CD4-positive, alpha-beta T cell treated with Interleukin-17A for 1 hour (primary cell): ENCODE measurements at regions not wholly inside any gene's neighbourhood (a gene's known extent, or its start where the extent isn't known, plus 50 kb on each side); places are given as distances from the start of the nearest gene placed in this dataset.
"Not testable (repeated sequence)": the region's sequence is repeated elsewhere in the genome, so short reads cannot be mapped to it uniquely, and the experiment has no call there.

Experiments used
- DNase-seq: peaks from one replicate; pipeline ENCODE4 v3.0.0-alpha.2; 2020

DNA sequence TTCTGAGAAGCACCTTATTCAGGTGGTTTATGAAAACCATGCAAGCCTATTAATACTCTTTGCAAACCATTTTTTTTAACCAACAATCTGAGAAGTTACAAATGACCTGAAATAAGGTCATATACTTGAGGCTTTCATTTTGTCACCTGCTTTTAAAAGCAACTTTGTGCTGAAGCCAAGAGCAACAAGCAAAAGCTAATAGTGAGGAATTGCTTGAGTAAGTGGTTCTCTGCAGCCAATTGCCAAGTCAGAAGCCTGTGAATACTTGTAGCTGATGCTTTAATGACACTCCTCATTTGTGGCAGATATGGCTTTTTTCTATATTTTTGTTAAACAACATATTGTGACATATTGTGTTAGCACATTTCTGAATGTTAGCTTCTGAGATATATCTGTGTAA is 126.7 kb upstream of the ZNF608 start:
- no peak for DNase-seq

DNA sequence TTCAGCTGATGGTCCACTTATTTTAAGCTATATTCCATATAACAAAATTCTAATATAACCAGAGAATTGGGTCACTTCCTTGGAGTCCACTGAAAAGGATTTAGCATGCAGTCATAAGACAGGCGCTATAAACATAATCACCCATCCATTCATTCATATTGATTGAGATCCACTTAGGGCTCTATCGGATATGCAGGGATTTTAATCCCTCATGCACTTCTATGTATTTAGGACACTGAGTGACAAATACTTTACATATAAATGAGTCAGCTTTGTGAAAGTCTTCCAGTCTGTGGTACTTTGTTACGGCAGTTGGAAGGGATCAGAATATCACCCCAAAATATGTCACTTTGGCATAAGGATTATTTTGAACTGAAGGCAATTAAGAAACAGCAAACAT is 127.3 kb upstream of the ZNF608 start:
- DNase-seq: no peak

DNA sequence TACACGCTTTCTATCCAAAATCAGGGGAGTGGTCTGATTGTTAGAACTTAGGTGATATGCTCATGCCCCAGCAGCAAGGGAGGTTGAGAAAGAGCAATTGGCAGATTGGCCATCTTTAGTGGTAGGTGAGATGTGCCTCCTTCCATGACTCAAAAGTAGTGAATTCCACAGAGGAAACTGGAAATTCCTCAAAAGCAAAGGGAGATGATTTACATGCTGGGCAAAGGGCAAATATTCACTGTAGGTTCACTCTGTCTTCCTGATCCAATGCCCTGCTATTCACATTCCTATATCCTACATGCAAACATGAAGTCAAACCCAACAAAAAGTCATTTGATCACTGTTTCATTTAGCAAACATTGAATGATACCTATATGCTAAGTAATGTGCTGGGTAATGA is 130.1 kb upstream of the ZNF608 start:
- no peak for DNase-seq

- DNase-seq: no peak
Measured at GRCh38 chr5:124876983-124877382, 130.5 kb upstream of the ZNF608 start.

- DNase-seq: no peak
Measured at GRCh38 chr5:124877501-124878146, 131.2 kb upstream of the ZNF608 start.

DNA sequence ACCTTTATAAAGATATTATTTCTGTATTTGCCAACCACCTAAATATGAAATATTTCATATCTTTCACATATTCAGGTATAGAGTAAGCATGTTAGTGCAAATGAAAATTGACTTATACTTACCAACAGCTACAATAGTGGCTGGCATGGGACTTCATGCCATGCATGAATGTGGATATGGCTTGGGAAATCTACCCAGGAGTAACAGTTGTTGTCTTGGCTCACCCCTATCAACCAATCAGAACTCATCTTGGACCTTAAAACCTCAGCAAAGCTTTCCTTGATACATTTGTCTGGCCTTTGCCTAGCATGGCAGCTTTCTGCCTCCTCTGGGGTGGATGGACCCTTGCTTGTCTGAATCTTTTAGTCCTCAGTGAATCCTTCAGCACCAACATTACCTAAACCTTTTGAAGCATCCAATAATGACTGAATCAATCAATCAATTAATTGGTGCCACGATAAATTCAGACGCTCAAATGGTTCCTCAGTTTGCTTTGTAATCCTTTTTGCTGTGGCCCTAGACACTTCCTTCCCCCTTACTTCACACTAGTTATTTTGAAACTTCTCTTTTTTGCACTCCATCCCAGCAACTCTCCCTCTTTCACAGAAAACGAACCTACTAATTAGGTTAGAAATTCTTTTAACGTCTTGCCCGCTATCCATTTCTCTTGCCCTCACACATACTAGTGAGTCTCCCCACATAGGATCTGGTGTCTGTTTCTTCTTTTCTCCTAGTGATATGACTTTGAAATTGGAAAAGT is 132.3 kb upstream of the ZNF608 start:
- no peak for DNase-seq

GRCh38 chr5:124880903-124881697 is 134.7 kb upstream of the ZNF608 start:
- no peak for DNase-seq

- no peak for DNase-seq
Measured at GRCh38 chr5:124883681-124884080, 137.2 kb upstream of the ZNF608 start.

- no peak for DNase-seq
Measured at GRCh38 chr5:124884114-124884513, 137.7 kb upstream of the ZNF608 start.

DNA sequence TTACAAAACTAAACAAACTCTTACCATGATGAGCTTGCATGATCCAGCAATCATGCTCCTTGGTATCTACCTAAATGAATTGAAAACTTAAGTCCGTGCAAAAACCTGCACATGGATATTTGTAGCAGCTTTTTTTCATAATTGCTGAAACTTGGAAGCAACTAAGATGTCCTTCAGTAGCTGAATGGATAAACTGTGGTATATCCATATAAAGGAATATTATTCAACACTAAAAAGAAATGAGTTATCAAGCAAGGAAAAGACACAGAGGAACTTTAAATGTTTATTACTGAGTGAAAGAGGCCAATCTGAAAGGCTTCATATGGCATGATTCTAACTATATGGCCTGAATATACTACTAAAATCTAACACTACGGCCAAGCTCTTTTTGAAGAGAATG is 139.1 kb upstream of the ZNF608 start:
- DNase-seq: no peak

- DNase-seq: no peak
Measured at GRCh38 chr5:124887223-124887622, 140.8 kb upstream of the ZNF608 start.

DNA sequence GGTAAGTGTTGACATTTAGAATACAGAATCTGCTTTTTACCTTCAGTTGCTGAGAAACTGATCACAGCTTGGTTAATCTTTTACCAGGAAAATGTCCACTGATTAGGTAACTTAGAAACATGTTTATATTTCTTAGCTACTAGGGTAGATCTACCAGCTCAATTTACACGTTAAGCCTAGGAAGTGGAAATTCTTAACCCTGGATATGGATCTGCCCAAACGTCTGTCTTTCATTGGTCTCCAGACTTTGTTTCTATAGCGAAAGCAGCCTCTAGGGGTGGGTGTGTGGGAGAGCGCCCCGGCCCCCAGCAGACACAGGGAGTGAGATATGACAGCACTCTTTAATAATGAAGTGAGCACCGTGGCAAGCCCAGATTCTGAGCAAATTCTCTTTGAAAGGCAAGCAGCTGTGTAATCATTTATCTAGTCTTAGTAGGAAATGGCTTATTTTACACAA is 141.6 kb upstream of the ZNF608 start:
- no peak for DNase-seq

- DNase-seq: no peak
Measured at GRCh38 chr5:124888622-124889485, 142.4 kb upstream of the ZNF608 start.

GRCh38 chr5:124889486-124889825 is 143.0 kb upstream of the ZNF608 start:
- DNase-seq: no peak

DNA sequence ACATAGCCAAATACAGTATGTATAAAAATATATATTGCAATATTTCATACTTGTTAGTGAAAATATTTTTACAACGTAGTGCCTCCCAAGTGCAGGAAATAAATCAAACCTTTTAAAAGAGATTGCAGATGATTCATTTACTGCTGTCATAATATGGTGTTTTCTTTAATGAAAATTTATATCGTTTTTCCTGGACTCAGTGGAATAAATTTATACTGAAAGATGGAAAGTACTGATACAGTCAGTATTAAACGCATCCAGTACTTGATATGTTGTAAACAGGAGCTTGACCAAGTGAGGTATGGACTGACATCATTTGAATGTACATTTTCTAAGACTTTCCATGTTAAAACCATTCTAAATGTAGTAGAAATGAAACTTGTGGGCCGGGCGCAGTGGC is 143.4 kb upstream of the ZNF608 start:
- DNase-seq: no peak

DNA sequence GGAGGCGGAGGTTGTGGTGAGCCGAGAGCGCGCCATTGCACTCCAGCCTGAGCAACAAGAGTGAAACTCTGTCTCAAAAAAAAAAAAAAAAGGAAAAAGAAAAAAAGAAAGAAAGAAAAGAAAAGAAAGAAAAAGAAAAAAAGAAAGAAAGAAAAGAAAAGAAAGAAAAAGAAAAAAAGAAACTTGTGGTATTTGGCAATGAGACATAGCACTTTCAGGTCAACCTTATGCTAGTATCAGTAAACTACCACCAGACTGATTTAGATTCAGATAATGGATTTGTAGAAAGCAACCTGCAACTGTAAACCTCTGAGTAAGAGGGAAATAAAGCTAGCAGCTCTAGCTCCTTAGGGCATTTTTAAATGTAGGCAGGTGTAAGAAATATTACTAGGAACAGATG is 144.0 kb upstream of the ZNF608 start:
- DNase-seq: not testable (repeated sequence)

- no peak for DNase-seq
Measured at GRCh38 chr5:124891179-124891578, 144.7 kb upstream of the ZNF608 start.

- no peak for DNase-seq
Measured at GRCh38 chr5:124892185-124892848, 145.9 kb upstream of the ZNF608 start.

DNA sequence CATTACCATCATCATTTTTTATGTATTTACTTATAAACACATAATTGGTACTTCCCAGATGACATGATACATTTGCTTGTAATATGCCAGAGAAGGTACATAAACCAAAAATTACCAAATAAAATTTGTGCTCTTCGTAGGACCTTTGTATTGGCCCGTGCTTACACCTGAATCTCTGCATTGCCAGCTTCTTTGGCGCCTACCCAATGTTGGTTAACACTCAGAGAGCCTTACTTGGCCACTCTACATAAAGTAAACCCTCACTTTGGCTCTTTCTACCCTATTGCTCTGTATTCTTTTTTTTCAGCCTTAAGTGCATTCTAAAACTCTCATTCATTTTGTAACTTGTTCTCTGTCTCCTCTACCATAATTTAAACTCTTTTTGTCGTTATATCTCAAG is 148.1 kb upstream of the ZNF608 start:
- DNase-seq: no peak

DNA sequence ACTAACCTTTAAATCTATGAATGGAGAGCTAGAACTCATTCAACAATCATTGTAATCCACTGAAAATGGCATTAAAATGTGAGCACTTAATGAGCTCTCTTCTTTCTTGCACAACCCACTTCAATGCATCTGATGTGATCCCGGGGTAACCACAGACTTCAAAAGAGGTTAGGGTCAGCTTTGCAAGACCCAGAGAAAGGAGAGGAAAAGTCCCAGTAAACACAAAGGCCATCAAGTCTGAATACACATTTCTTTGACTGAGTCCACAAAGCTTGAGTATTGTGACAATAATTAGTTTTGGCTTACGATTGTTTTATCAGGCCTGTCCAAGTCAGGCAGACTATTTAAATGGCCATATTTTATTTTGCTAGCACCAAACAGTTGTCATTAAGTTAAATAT is 148.8 kb upstream of the ZNF608 start:
- DNase-seq: no peak

DNA sequence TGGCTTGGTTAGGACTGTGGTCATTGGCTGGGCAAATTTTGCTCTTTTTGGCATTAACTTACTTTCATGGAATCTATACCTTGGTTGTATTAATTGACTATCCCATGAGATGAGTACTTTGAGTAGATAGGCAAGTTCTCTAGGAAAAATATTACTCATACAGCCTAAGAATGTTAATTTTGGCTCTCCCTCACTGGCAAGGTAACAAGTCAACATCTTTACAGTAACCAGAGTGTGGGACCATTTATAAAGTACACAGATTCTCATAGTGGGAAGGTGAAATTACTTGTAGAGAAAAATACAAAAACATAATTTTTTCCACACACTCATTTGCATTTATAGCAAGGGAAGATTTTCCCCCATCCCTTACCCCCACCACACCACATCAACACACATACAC is 154.6 kb upstream of the ZNF608 start:
- DNase-seq: no peak

DNA sequence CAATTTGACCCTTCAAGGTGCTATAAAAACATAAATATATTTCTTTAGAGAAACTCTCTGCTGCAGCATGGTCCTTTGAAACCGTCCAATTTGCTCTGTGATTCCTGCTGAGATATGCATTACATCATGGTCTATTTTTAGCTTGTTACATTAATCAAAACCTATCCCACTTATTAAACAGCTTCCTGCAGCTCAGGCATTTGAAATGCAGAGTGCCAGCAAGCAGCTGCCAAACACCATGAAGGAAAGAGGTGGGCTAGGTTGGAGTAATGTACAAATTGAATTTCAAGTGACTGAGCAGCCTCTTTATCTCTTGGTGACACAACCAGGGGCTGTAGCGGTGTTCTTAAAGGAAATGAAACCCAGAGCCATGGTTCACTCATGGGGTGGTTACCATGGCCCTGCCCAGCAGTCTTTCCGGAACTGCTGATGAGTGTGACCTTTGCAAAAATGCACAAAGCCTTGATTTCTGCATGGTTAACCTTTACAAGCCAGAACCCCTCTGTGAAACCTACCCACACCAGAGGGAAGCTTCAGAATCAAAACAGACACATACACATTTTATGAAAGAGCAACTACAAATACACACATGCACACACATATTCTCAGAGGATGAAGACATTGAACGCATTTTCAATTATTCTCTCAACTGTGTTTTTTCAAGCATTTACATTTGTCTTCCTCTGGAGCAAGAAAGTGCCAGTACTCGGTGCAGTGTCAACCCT is 155.8 kb upstream of the ZNF608 start:
- DNase-seq: peak; percentile 12
